K562 (cell line): ENCODE measurements at regions not wholly inside any gene's neighbourhood (a gene's known extent, or its start where the extent isn't known, plus 50 kb on each side); places are given as distances from the start of the nearest gene placed in this dataset.

ENCODE experiments used
- BRD4 ChIP-seq: fragments of 200-600 bp; sonication (generic); IDR thresholded peaks from 2 replicates; pipeline ENCODE4 v1.6.1; 2017; ENCODE audit warnings: inconsistent platforms
- E2F8 ChIP-seq: fragments of 450-650 bp; IDR thresholded peaks from 2 replicates; pipeline ENCODE4 v1.7.1; 2018; ENCODE audit warnings: mild to moderate bottlenecking, low read depth; ENCODE audit not compliant: partially characterized antibody
- HDAC1 ChIP-seq, 2 experiments: fragments of 450-650 bp; IDR thresholded peaks; 2 replicates each; pipeline ENCODE4 v1.6.1; 2016 to 2017; ENCODE audit warnings: inconsistent platforms in 1 of 2, mild to moderate bottlenecking in 1 of 2, moderate library complexity in 1 of 2
- THRA ChIP-seq: fragments of 450-650 bp; IDR thresholded peaks from 2 replicates; pipeline ENCODE4 v1.6.1; 2017; ENCODE audit warnings: mild to moderate bottlenecking, moderate library complexity
- ZMIZ1 ChIP-seq, 2 experiments: fragments of 150-350 bp in 1 of 2; IDR thresholded peaks; 2 replicates each; pipeline ENCODE4 v1.6.1; 2012 to 2016; ENCODE audit warnings: low read depth in 2 of 2, low read length in 2 of 2, mild to moderate bottlenecking in 1 of 2, moderate library complexity in 1 of 2
- TF ChIP-seq, protein P1 (sequence below): sonication (generic); formaldehyde crosslinking; IDR thresholded peaks from 2 replicates; pipeline ENCODE4 v1.8.0; 2023; ENCODE audit warnings: missing genetic modification reagents, mild to moderate bottlenecking, borderline replicate concordance

DNA sequence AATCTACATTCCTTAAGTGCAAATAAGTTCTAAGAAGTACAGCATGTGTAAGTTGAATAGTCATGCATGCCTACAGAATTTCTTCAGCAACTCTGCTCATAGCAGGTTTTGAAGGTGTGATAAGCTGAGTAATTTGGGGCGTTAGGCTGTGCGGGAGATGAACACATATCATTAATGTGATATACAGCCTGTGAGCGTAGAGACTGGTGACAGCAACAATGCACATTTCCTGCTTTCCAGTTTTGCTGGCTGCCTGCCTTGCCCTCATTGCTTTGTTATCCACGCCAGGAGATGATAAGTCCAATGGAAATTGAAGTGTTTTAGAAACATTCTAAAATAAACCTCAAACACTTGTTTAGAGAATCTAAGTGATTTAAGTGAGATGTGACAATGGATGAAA is 1709.4 kb downstream of the ARAP2 start (continued):
- TF ChIP-seq E2F8 (no peak), THRA (no peak), ZMIZ1 (IDR thresholded peaks at IDR 0.05; ENCODE audit: low read depth in 2 of 2, low read length in 2 of 2) (no peak), BRD4 (no peak), HDAC1 (IDR thresholded peaks at IDR 0.05) (no peak)
- TF ChIP-seq, protein P1, sequence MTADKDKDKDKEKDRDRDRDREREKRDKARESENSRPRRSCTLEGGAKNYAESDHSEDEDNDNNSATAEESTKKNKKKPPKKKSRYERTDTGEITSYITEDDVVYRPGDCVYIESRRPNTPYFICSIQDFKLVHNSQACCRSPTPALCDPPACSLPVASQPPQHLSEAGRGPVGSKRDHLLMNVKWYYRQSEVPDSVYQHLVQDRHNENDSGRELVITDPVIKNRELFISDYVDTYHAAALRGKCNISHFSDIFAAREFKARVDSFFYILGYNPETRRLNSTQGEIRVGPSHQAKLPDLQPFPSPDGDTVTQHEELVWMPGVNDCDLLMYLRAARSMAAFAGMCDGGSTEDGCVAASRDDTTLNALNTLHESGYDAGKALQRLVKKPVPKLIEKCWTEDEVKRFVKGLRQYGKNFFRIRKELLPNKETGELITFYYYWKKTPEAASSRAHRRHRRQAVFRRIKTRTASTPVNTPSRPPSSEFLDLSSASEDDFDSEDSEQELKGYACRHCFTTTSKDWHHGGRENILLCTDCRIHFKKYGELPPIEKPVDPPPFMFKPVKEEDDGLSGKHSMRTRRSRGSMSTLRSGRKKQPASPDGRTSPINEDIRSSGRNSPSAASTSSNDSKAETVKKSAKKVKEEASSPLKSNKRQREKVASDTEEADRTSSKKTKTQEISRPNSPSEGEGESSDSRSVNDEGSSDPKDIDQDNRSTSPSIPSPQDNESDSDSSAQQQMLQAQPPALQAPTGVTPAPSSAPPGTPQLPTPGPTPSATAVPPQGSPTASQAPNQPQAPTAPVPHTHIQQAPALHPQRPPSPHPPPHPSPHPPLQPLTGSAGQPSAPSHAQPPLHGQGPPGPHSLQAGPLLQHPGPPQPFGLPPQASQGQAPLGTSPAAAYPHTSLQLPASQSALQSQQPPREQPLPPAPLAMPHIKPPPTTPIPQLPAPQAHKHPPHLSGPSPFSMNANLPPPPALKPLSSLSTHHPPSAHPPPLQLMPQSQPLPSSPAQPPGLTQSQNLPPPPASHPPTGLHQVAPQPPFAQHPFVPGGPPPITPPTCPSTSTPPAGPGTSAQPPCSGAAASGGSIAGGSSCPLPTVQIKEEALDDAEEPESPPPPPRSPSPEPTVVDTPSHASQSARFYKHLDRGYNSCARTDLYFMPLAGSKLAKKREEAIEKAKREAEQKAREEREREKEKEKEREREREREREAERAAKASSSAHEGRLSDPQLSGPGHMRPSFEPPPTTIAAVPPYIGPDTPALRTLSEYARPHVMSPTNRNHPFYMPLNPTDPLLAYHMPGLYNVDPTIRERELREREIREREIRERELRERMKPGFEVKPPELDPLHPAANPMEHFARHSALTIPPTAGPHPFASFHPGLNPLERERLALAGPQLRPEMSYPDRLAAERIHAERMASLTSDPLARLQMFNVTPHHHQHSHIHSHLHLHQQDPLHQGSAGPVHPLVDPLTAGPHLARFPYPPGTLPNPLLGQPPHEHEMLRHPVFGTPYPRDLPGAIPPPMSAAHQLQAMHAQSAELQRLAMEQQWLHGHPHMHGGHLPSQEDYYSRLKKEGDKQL, result no peak
